OCI-LY1 (cell line): ENCODE measurements at regions not wholly inside any gene's neighbourhood (a gene's known extent, or its start where the extent isn't known, plus 50 kb on each side); places are given as distances from the start of the nearest gene placed in this dataset.

Experiments
- H2AFZ ChIP-seq: fragments of 200-600 bp; sonication (generic), shearing (Covaris generic); 2 replicates; pipeline ENCODE4 v1.6.0; 2014; ENCODE audit warnings: antibody characterized with exemption, mild to moderate bottlenecking, low read length
- H3F3A ChIP-seq: fragments of 200-600 bp; sonication (generic), shearing (Covaris generic); 2 replicates; pipeline ENCODE4 v1.6.0; 2014; ENCODE audit warnings: mild to moderate bottlenecking, antibody characterized with exemption, low read length, moderate library complexity; ENCODE audit not compliant: insufficient read depth
- H3K27ac ChIP-seq: fragments of 200-600 bp; sonication (generic); 2 replicates; pipeline ENCODE4 v1.5.1; 2014; ENCODE audit warnings: low read length, mixed run types, mild to moderate bottlenecking, low read depth; ENCODE audit not compliant: poor library complexity, severe bottlenecking
- H3K27me3 ChIP-seq: fragments of 200-600 bp; sonication (generic); 2 replicates; pipeline ENCODE4 v1.6.0; 2014; ENCODE audit warnings: antibody characterized with exemption, mild to moderate bottlenecking, low read length, moderate library complexity; ENCODE audit not compliant: insufficient read depth
- H3K36me3 ChIP-seq: fragments of 200-600 bp; sonication (generic); 2 replicates; pipeline ENCODE4 v1.6.1; 2014; ENCODE audit warnings: mild to moderate bottlenecking, antibody characterized with exemption, low read length, moderate library complexity, mixed read lengths; ENCODE audit not compliant: insufficient read depth
- H3K4me1 ChIP-seq: fragments of 200-600 bp; sonication (generic); 2 replicates; pipeline ENCODE4 v1.5.1; 2014; ENCODE audit warnings: mild to moderate bottlenecking, low read length, moderate library complexity; ENCODE audit not compliant: insufficient read depth, severe bottlenecking
- H3K4me2 ChIP-seq: fragments of 200-600 bp; sonication (generic), shearing (Covaris generic); 2 replicates; pipeline ENCODE4 v1.6.1; 2014; ENCODE audit warnings: low read length
- H3K4me3 ChIP-seq: fragments of 200-600 bp; sonication (generic); 2 replicates; pipeline ENCODE4 v1.5.1; 2014; ENCODE audit warnings: low read length, low read depth, mild to moderate bottlenecking, mixed read lengths; ENCODE audit not compliant: poor library complexity, severe bottlenecking
- H3K79me2 ChIP-seq: fragments of 200-600 bp; shearing (Covaris generic); 2 replicates; pipeline ENCODE4 v1.6.1; 2016; ENCODE audit warnings: mixed run types, low read length, mixed read lengths; ENCODE audit not compliant: insufficient read depth
- H3K9ac ChIP-seq: fragments of 200-600 bp; sonication (generic), shearing (Covaris generic); 2 replicates; pipeline ENCODE4 v1.6.1; 2014; ENCODE audit warnings: mild to moderate bottlenecking, low read length, mixed read lengths
- H3K9me2 ChIP-seq: fragments of 200-600 bp; sonication (generic), shearing (Covaris generic); 2 replicates; pipeline ENCODE4 v1.6.1; 2014; ENCODE audit warnings: low read depth, mild to moderate bottlenecking, low read length, mixed read lengths
- H3K9me3 ChIP-seq: fragments of 200-600 bp; shearing (Covaris generic); 2 replicates; pipeline ENCODE4 v1.6.1; 2014; ENCODE audit warnings: low read length, mixed read lengths
- H4K20me1 ChIP-seq: fragments of 200-600 bp; sonication (generic), shearing (Covaris generic); 2 replicates; pipeline ENCODE4 v1.6.0; 2016; ENCODE audit warnings: mild to moderate bottlenecking, low read length; ENCODE audit not compliant: insufficient read depth
- CTCF ChIP-seq: fragments of 200-600 bp; sonication (generic), shearing (Covaris generic); IDR thresholded peaks from 2 replicates; pipeline ENCODE4 v1.5.1; 2017; ENCODE audit warnings: mild to moderate bottlenecking, antibody characterized with exemption, low read length, moderate library complexity, mixed read lengths
- EZH2 ChIP-seq: fragments of 200-600 bp; sonication (generic), shearing (Covaris generic); IDR thresholded peaks from 2 replicates; pipeline ENCODE4 v1.8.0; 2017; ENCODE audit warnings: borderline replicate concordance, mixed run types, mild to moderate bottlenecking, antibody characterized with exemption, low read length, moderate library complexity, mixed read lengths

GRCh38 chr2:186125156-186125555 is 360.9 kb upstream of the ZC3H15 start:
- Histone ChIP-seq H3K9me2 (no peaks in the 10 kb centered on the region), H3K4me1 (no peaks in the 10 kb centered on the region), H3K27ac (no peak overlapping the region), H3K9me3 (no peaks in the 10 kb centered on the region), H3K9ac (no peak overlapping the region), H2AFZ (no peak overlapping the region), H3K4me3 (no peak overlapping the region), H3K4me2 (no peak overlapping the region), H4K20me1 (no peaks in the 10 kb centered on the region), H3F3A (no peaks in the 10 kb centered on the region), H3K79me2 (no peaks in the 10 kb centered on the region), H3K36me3 (no peaks in the 10 kb centered on the region), H3K27me3 (no peaks in the 10 kb centered on the region)
- no peak for TF ChIP-seq CTCF

- no peaks in the 10 kb centered on the region for H3K79me2 ChIP-seq
- TF ChIP-seq CTCF (no peak), EZH2 (no peak)
- H3K4me1 ChIP-seq = no peaks in the 10 kb centered on the region
- no peaks in the 10 kb centered on the region for H4K20me1 ChIP-seq
- no peaks in the 10 kb centered on the region for H3K36me3 ChIP-seq
- no peaks in the 10 kb centered on the region for H3K27me3 ChIP-seq
- H3K9ac ChIP-seq = no peak overlapping the region
- H3K9me2 ChIP-seq = no peaks in the 10 kb centered on the region
- no peak overlapping the region for H3K4me3 ChIP-seq
- no peaks in the 10 kb centered on the region for H3K9me3 ChIP-seq
- no peak overlapping the region for H3K4me2 ChIP-seq
- no peaks in the 10 kb centered on the region for H3F3A ChIP-seq
- H3K27ac ChIP-seq = no peak overlapping the region
- H2AFZ ChIP-seq = no peak overlapping the region
Observed at GRCh38 chr2:186125625-186126024, 360.4 kb upstream of the ZC3H15 start.

GRCh38 chr2:186126181-186126580 is 359.9 kb upstream of the ZC3H15 start:
- Histone ChIP-seq H2AFZ (no peak overlapping the region), H3K79me2 (no peaks in the 10 kb centered on the region), H3K4me1 (no peaks in the 10 kb centered on the region), H3K36me3 (no peaks in the 10 kb centered on the region), H3K27me3 (no peaks in the 10 kb centered on the region), H3K9ac (no peak overlapping the region), H4K20me1 (no peaks in the 10 kb centered on the region), H3K4me2 (no peak overlapping the region), H3F3A (no peaks in the 10 kb centered on the region), H3K4me3 (no peak overlapping the region), H3K9me3 (no peaks in the 10 kb centered on the region), H3K9me2 (no peaks in the 10 kb centered on the region), H3K27ac (no peak overlapping the region)
- TF ChIP-seq EZH2 (no peak), CTCF (no peak)
